GM18867 (cell line): ENCODE measurements at regions not wholly inside any gene's neighbourhood (a gene's known extent, or its start where the extent isn't known, plus 50 kb on each side); places are given as distances from the start of the nearest gene placed in this dataset.

ENCODE experiments used
- ATAC-seq: cut with Tn5 transposase; IDR thresholded peaks from one replicate; pipeline ENCODE4 v1.9.1; 2021; ENCODE audit warnings: mild to moderate bottlenecking, moderate library complexity; ENCODE audit not compliant: unreplicated experiment

DNA sequence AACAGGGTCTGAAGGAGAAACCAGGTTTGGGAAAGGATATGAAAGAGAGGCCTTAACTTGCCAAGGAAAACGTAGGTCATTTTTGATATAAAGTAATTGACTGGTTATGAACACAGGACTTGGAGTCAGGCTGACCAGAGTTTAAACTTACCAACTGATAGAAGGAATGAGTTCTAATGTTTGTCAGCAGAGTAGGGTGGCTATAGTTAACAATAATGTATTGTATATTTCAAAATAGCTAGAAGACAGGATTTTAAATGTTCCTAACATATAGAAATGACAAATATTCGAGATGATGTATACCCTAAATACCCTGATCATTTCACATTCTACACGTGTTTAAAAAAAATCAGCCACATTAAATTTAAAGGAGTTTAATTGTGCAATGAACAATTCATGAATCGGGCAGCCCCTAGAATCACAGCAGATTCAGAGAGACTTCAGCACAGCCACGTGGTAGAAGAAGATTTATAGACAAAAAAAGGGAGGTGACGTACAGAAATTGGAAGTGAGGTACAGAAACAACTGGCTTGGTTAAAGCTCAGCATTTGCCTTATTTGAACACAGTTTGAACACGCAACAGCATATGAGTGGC, 52.5 kb upstream of the PLEKHG7 start:
- no peak for ATAC-seq

DNA sequence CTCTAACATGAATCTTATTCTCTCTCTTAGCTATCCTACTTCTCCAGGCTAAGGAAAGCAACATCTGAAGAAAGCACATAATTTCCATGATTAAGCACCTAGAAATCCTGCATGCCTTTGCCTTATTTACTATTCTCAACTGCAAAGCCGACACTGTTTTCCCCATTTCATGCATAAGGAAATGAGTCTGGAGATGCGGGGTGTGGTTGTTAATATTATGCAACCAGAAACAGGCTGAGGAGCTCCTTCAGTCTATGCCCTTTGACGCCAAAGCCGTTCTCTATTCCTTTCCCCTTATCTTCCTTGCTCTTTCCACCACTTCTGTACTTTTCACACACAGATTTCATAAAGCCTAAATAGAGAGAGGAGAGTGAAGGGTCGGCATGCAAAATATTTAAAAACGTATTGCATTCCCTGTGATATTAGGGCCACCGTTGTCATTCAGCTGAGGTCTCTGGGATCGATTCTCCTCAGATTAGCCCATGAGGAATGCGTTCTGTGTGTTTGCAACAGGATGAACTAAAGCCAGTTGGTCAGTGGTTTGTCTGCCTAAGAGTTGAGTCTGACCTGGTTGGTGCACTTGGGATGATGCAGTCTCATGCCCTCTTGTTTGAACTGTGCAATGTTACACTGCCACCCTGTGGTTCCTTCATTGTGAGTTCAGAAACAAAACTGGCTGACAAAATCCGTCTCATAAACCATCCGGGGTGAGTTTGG, 53.1 kb upstream of the PLEKHG7 start:
- peak; percentile 87 for ATAC-seq

DNA sequence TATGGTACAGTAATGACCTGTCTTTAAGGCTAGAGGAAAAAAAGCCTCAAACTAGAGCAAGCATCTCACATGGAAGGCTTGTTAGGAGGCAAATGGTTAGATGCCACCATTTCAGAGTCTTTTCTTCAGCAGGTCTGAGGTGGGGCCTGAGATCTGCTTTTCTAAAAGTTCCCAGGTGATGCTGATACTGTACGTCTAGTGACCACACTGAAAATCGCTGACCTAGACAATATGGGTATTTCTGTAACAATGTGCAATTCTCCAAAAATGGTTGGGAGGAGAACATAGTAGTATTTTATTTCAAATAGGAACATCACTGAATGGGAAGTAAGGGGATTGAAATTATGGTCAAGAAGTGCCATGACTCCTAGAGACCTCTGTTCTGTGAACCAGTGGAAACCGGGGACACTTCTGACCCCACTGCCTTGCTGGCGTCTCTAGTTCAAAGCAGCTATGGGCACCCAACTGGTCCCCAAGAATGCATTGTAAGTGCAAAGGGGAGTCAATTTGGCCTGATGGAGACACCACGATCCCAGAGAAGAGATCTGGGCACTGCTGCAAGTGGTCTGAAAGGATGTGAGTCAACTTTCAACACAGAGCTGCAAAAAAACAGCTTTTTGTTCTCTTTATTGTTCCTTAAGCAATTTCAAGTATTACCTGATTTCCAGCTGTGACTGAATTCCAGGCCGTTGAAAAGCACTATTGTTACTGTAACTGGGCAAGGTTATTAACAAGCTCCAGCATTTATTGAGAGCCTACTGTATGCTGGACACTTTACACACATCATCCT, 54.4 kb upstream of the PLEKHG7 start:
- no peak for ATAC-seq

DNA sequence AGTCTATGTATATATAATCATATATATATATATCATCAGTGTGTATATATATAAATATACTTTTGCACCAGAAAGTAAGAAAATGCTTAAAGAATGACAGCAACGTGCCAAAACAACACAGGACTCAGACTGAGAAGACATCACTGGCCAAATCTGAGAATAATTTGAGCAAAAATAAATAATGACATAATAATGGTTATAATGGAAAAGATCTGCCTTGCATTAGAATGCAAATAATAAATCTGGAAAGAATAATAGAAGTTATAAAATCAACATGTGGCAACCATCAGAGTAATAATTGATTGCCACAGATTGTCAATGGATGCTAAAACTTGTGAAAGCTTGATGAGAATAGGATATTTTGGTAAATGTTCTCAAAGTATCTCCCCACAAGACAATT, 61.5 kb upstream of the PLEKHG7 start:
- ATAC-seq, result no peak

DNA sequence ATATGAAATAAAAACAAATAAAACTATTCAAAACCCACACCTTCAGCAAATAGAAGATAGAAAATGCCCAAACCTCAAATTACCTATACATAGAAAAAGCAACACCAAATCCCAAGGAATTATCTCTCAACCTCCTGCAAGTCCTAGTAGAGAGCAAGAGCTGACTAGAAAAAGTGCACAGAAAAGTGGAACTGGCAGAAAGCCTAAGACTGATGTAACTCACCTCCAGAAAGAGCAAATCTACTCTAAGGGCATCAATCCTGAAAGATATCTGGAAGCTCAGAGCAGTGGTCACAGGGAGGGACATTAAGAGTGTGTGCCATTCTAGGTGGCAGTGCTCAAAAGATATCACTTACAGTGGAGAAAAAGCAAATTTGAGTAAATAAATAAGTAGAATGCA, 62.1 kb upstream of the PLEKHG7 start:
- no peak for ATAC-seq

DNA sequence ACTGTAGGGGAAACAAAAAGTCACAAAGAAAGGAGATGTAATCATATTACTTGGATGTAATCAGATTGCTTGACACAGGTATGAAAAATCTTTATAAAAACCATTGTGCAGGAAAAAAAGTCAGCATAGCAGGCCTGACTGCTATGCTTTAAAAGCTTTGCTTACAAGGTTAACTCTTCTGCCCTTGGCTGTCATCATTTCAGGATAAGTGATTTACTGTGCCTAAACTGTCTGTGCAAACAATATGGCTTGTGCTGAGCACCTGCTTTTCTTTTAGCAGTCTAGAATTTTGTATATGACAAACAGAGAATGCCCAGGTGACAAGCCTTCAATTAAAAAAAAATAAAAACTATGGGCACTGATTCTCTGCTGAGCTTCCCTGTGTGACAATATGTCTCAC, 63.8 kb upstream of the PLEKHG7 start:
- no peak for ATAC-seq

DNA sequence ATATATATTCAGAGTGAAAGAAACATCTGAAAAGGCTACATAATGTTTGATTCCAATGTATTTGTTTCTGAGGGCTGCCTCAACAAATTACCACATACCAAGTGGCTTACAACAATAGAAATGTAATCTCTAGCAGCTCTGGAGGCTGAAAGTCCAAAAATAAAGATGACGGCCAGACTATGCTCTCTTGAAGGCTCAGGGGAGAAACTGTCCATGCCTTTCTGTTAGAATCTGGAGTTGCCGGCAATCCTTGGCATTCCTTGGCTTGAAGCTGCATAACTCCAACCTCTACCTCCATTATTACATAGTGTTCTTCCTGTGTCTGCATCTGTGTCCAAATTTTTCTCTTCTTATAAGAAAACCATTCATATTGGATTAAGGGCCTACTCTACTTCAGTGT, 68.1 kb upstream of the PLEKHG7 start:
- no peak for ATAC-seq

DNA sequence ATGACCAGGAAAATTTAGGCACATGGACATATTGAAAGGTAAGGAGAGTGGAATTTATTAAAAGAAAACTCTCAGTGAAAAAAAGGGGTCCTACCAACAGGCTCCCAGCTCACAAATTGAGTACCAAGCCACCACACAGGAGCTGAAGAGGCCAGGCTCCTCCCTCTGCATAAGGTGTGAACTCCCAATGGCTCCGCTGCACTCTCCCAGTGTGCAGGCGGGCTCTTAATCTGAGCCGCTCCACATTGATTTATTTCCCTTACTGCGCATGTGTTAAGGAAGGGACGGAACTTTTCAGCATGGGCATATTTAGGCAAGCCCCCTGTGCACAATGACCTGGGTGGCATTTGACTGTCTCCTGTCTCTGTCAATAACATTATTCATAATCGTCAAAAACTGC, 68.6 kb upstream of the PLEKHG7 start:
- ATAC-seq, result no peak

DNA sequence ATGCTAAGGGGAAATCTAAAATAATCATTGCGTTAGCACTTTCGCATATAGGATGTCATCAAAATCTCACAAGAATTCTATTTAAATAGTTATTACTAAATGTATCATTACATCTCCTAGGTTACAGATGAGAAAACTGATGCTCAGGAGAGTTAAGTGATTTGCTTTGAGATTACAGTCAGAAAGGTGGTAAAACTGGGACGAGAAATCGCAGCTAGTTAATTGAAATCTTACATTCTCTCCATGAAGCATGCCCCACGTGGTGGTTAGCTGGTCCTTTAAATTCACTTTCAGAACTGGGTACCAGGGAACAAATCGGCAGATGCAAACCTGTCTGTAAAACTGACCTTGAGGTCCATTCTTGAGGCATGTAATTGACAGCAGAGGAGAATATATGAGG, 71.8 kb upstream of the PLEKHG7 start:
- no peak for ATAC-seq

DNA sequence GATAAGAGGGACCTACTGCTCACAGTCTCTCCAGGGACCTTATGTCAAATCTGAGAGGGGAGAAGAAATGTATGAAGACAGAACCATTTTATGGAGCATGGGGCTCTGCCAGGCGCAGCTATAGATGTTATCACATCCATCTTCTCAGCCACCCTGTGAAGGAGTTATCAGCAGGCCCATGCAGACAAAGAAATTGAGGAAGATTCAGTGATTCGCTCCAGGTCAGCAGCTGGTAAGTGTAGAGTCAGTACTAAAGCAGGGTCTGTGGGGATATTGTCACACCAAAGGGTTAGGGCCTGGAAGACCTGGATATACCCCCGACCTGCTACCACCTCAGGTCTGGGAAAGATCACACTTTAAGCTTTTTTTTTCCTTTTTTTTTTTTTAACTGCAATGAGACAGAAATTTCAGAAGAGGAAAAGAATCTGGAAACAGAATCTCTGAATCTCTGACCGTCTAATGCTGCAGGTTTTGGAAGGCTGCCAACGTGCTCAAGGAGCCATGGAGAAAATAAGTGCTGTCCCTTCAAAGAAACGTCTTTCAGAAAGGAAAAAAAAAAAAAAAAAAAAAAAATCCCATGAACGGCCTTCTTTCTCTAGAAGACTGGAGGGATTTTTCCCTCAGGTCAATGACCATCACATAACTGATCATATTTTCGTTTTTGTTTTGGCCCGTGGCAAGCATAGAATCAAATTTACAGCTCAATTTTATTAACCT, 73.3 kb upstream of the PLEKHG7 start:
- ATAC-seq, result no peak

DNA sequence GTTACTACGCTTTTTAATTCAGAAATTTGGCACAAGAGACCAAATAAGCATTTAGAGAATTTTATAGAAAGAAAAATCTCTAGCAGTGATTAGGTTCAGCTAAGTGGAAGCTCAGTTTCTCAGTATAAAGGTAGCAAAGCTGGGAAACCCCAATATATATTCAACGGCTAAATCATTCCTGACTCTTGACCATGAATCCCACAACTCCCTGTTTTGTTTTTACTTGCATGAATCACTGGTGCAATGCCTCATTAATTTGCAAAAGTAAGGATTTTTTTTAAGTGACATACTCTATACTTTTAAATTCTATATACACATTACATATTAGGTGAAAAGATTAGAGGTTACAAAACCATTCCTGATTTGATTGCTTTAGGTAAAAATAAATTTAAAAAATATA, 74.3 kb upstream of the PLEKHG7 start:
- no peak for ATAC-seq

DNA sequence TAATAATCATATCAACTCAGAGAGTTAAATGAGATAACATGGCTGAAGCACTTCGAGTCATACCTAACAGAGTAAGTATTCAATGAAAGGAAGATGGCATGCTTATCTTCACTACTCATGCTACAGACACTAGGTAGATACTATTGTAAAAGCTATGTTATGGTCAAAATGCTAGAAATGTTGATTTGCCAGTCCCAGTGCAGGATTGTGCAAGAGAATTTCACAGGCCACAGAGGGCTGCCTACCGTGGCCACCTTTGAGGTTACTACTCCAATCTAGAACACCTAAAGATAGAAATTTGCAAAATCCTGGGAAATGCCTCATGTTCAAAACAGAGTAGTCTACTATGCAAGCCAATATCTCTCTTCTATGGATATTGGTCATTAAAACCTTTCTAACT, 75.3 kb upstream of the PLEKHG7 start:
- ATAC-seq, result no peak

DNA sequence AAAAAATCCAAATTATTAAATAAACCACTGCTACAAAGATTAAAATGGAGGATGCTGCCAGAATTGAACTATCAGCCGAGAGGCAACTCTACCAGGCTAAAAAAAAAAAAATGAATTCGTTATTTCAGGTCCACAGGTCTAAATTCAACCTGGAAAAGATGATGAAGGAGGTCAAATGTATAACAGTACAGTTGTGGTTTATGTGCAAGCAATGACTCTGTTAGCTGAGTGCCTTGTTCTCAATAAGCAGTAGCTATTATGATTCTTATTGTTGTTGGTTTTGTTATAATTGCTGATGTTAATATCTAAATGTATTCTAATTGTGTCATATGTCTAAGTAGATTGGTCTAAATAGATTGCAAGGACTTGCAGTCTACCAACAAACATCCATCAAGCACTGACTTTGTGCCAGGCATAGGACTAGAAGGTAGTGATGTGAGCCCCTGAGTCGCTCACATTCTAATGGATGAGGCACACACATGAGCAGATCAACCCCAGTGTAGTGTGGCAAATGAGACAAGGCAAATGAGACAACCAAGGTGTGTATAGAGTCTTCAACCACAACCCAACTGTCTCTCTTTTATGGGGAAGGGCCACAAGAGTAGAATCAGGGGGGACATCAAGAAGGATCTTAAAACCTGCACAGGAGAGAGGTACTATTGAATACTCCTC, 77.0 kb upstream of the PLEKHG7 start:
- no peak for ATAC-seq

DNA sequence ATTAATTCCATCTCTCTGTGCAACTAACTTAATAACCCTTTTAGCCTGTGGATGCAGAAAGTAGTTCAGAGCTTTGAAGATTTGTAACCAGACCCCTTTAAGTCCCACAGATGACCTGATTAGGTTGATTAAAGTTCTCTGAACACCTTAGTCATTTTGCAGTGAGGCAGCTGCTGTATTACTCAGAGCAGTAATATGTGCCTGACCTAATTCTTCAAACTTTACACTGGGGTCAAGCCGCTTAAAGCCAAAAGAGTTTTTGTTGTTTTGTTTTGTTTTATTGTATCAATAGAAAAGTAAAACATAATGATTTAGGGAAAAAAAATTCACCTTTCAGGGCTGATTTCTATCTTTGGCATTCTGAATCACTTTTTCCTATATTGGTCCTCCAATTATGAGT, 78.6 kb upstream of the PLEKHG7 start:
- no peak for ATAC-seq

DNA sequence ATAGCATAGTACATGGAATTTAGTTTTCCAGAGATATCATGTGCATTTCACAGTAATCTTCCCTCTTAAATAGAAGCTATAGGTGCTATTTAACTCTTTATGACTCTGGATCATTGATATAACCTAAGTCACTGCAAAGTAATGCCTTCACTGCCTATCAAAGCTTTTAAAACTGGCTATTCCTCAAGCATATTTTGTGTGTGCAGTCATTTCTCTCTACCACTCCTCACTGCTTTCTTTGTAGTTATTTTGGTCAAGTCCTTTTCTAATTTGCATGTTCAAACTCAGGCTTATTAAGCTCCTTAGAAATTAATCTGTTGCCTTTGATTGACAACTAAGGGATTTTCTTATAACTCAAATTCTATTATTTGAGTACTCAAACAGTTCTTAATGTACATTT, 79.4 kb upstream of the PLEKHG7 start:
- ATAC-seq, result no peak

DNA sequence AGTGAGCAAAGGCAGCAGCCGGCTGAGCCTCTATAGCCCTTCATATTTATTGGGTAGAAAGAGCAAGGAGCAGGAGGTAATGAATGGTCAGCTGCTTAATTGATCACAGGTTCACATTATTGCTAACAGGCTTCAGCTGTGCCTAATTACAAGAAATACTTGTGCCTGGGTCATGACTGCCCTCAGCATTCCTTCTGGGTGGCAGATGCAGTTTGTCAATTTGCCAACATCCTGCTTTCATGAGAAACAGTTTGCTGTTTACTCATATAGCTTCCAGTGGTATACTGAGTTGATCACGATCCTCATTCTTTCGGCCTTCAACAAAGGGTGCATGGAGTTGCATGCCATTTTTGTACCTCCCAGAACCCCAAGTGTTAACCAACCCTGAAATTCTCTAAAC, 81.0 kb upstream of the PLEKHG7 start:
- no peak for ATAC-seq

DNA sequence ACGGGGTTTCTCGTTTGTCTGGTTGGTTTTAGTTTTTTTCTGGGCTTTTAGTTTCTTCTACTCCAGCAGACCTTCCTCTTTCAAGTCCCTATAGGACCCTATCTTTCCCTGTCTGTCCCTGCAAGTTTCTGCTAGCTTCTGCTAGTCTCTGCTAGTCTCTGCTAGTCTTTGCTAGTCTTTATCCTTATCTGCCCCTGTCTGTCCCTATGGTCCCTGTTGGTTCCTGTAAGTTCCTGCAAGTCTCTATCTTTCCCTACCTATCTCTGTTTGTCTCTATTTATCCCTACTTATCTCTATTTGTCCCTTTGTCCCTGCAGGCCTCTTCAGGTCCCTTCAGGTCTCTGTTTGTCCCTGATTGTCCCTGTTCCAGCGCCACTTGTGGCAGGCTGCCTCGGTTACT, 81.5 kb upstream of the PLEKHG7 start:
- ATAC-seq, result no peak

DNA sequence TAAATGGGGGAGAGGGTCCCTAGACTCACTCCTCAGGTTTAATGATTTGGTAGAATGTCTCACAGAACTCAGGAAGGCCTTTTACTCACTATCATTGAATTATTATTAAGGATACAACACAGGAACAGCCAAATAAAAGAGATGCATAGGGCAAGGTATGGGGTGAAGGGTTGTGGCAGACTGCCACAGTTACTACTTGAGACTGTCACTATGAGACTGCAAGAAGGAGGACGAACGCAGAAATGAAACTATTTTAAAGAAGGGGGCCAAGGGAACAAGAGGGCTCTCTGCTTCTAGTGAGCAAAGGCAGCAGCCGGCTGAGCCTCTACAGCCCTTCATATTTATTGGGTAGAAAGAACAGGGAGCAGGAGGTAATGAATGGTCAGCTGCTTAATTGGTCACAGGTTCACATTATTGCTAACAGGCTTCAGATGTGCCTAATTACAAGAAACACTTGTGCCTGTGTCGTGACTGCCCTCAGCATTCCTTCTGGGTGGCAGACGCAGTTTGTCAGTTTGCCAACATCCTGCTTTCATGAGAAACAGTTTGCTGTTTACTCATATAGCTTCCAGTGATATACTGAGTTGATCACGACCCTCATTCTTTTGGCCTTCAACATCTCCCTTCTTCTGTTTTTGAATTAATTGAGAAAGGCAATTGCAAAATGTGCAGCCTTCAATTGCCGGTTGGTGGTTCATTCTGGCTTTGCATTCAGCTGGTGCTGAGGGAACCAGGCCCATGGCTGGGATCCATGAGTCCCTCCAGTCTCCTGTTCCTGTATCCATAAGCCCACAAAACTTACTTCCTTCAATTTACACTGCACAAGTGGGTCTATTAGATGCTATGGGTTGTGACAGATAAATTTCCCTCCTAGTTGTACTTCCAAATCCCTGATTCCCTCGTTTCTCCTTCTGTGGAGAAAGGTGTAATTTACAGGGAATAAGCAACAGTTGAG, 82.8 kb upstream of the PLEKHG7 start:
- no peak for ATAC-seq

DNA sequence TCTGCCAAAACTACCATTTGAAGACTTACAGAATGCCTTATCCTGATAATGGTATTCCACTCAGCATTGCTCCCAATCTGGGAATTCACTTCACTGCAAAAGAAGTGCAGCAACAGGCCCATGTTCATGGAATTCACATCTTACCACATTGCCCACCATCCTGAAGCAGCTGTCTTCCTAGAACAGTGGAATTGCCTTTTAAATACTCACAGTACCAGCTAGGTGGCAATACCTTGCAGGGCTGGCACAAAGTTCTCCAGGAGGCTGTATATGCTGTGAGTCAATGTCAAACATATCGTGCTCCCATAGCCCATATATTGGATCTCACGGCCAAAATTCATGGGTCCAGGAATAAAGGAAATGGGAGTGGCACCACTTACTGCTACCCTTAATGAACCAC, 83.8 kb upstream of the PLEKHG7 start:
- no peak for ATAC-seq

DNA sequence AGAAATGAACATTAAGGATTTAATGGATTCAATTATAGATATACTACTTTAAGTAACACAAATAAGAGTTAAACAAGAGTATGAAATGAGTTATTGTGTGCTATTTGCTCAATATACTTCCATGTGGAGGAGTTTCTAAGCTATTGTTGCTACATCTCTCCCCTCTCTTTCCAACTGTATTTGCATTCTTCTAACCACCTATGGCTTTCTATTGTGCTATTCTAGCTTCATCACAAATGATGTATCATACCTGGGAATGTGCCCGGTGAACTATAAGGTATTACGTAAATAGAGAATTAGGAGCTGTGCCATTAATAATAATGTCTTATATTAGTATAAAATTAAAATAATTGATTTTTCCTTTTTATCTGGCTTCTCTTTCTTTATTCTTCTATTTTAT, 87.1 kb upstream of the PLEKHG7 start:
- no peak for ATAC-seq
